Endodermal cell (in vitro differentiated cells): ENCODE measurements at regions not wholly inside any gene's neighbourhood (a gene's known extent, or its start where the extent isn't known, plus 50 kb on each side); places are given as distances from the start of the nearest gene placed in this dataset.

Source experiments
- DNase-seq: peaks from one replicate; pipeline ENCODE4 v3.0.0-alpha.2; 2017
- H3K27ac ChIP-seq: 2 replicates; pipeline ENCODE4 v1.5.1; 2013; ENCODE audit warnings: mild to moderate bottlenecking, low read depth, low read length, moderate library complexity
- H3K27me3 ChIP-seq: 2 replicates; pipeline ENCODE4 v1.6.1; 2013; ENCODE audit warnings: mild to moderate bottlenecking, low read length, moderate library complexity; ENCODE audit not compliant: insufficient read depth, control insufficient read depth, poor library complexity, severe bottlenecking
- H3K36me3 ChIP-seq: 2 replicates; pipeline ENCODE4 v1.7.0; 2013; ENCODE audit warnings: mild to moderate bottlenecking, low read length, moderate library complexity; ENCODE audit not compliant: control insufficient read depth, insufficient read depth
- H3K4me1 ChIP-seq: one replicate; pipeline ENCODE4 v1.7.0; 2013; ENCODE audit warnings: low read length; ENCODE audit not compliant: control insufficient read depth, insufficient read depth
- H3K4me3 ChIP-seq: 2 replicates; pipeline ENCODE4 v1.5.1; 2013; ENCODE audit warnings: mild to moderate bottlenecking, low read length, moderate library complexity
- H3K9ac ChIP-seq: 2 replicates; pipeline ENCODE4 v1.6.1; 2013; ENCODE audit warnings: mild to moderate bottlenecking, low read length, moderate library complexity; ENCODE audit not compliant: poor library complexity, severe bottlenecking; ENCODE audit errors: extremely low read depth
- H3K9me3 ChIP-seq: 2 replicates; pipeline ENCODE4 v1.6.1; 2013; ENCODE audit warnings: mild to moderate bottlenecking, low read length, moderate library complexity; ENCODE audit not compliant: control insufficient read depth
- H3K27ac Mint-ChIP-seq: 2 replicates; pipeline ENCODE4 v1.8.0; 2020; ENCODE audit warnings: mixed read lengths
- H3K27me3 Mint-ChIP-seq: 2 replicates; pipeline ENCODE4 v1.8.0; 2021; ENCODE audit warnings: mild to moderate bottlenecking, mixed read lengths; ENCODE audit not compliant: insufficient read depth
- H3K36me3 Mint-ChIP-seq: 2 replicates; pipeline ENCODE4 v1.8.0; 2020; ENCODE audit warnings: low read depth, mixed read lengths
- H3K4me1 Mint-ChIP-seq: 2 replicates; pipeline ENCODE4 v1.8.0; 2020; ENCODE audit warnings: mixed read lengths
- H3K4me3 Mint-ChIP-seq: 2 replicates; pipeline ENCODE4 v1.8.0; 2020; ENCODE audit warnings: mild to moderate bottlenecking, moderate library complexity, mixed read lengths
- H3K9me3 Mint-ChIP-seq: 2 replicates; pipeline ENCODE4 v1.8.0; 2020; ENCODE audit warnings: mild to moderate bottlenecking, mixed read lengths
- WGBS, 2 experiments: methylation state at CpG; one replicate each; pipeline versions ENCODE4 v1.1.5 to v1.1.7; 2013; ENCODE audit warnings: missing lambda C conversion rate in 2 of 2, mixed read lengths in 1 of 2; ENCODE audit not compliant: insufficient coverage in 1 of 2, insufficient read length in 1 of 2; 5-methylcytosine and 5-hydroxymethylcytosine counted together
- TF ChIP-seq, protein P1 (sequence below): fragments of 200-600 bp; sonication (generic); conservative IDR thresholded peaks from 2 replicates; pipeline ENCODE4 v1.5.0; 2021; ENCODE audit warnings: antibody characterized with exemption, mild to moderate bottlenecking

DNA sequence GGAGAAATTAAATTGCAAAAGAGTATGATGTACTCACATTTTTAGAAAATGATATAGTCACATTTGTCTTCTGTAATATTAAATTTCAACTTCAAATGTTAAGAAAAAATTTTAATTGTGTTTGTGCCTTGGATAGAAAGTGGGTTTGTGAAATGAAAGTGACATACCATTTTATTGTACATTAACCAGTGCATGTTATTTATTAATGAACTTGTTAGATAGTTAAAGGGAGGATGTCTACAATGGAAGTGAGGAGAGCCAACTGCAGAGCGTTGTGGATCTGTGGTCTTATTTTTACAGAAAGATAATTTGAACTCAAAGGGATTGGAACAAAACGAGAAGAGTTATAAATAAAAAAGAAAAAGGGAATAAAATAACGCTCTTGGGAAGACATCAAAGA lies 291.7 kb downstream of the ARL4A start:
- Histone ChIP-seq H3K4me1 (no peaks in the 10 kb centered on the region), H3K27me3 (no peaks in the 10 kb centered on the region), H3K9me3 (no peaks in the 10 kb centered on the region), H3K27ac (no peak overlapping the region), H3K9ac (no peak overlapping the region), H3K4me3 (no peak overlapping the region), H3K36me3 (no peaks in the 10 kb centered on the region)
- H3K27ac Mint-ChIP-seq: no peak overlapping the region
- H3K4me1 Mint-ChIP-seq: no peaks in the 10 kb centered on the region
- H3K27me3 Mint-ChIP-seq: no peaks in the 10 kb centered on the region
- WGBS, 2 experiments: 85 to 86% methylated on average over 1 to 3 of the region's 3 CpGs
- TF ChIP-seq, protein P1, sequence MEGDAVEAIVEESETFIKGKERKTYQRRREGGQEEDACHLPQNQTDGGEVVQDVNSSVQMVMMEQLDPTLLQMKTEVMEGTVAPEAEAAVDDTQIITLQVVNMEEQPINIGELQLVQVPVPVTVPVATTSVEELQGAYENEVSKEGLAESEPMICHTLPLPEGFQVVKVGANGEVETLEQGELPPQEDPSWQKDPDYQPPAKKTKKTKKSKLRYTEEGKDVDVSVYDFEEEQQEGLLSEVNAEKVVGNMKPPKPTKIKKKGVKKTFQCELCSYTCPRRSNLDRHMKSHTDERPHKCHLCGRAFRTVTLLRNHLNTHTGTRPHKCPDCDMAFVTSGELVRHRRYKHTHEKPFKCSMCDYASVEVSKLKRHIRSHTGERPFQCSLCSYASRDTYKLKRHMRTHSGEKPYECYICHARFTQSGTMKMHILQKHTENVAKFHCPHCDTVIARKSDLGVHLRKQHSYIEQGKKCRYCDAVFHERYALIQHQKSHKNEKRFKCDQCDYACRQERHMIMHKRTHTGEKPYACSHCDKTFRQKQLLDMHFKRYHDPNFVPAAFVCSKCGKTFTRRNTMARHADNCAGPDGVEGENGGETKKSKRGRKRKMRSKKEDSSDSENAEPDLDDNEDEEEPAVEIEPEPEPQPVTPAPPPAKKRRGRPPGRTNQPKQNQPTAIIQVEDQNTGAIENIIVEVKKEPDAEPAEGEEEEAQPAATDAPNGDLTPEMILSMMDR: no peak
- no peaks in the 10 kb centered on the region for H3K36me3 Mint-ChIP-seq
- no peak overlapping the region for H3K4me3 Mint-ChIP-seq
- H3K9me3 Mint-ChIP-seq: no peaks in the 10 kb centered on the region
- DNase-seq: no peak

DNA sequence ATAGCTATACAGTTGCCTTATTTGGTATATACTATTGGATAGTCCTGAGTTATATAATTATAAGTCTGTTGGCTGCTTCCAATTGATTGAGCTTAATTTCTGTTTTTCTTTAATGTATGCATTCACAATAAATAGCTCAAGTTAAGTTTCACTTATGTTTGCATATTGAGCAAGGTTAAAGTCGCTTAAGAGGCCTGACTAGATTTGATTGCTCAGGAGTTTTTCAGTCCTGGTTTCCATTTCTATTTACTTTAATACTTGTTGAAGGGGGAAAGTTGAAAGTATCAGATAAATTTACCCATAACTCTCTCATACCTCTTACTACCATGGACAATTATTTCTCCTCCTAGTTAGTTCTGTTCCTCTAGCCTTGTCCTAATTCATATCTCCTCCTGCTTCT lies 294.7 kb downstream of the ARL4A start:
- Mint-ChIP-seq H3K4me3 (no peak overlapping the region), H3K9me3 (no peaks in the 10 kb centered on the region), H3K27me3 (no peaks in the 10 kb centered on the region), H3K27ac (no peak overlapping the region), H3K4me1 (peaks cover 9% of the 10 kb centered on the region), H3K36me3 (no peaks in the 10 kb centered on the region)
- no peaks in the 10 kb centered on the region for H3K9me3 ChIP-seq
- no peak overlapping the region for H3K9ac ChIP-seq
- no peak overlapping the region for H3K27ac ChIP-seq
- TF ChIP-seq, protein P1: no peak
- no peaks in the 10 kb centered on the region for H3K36me3 ChIP-seq
- DNase-seq: no peak
- WGBS, 2 experiments: 100% methylated on average over 1 of the region's 1 CpG; no CpG with 5 or more reads in 1 of the 2 experiments
- H3K4me1 ChIP-seq: no peaks in the 10 kb centered on the region
- no peaks in the 10 kb centered on the region for H3K27me3 ChIP-seq
- H3K4me3 ChIP-seq: no peak overlapping the region

DNA sequence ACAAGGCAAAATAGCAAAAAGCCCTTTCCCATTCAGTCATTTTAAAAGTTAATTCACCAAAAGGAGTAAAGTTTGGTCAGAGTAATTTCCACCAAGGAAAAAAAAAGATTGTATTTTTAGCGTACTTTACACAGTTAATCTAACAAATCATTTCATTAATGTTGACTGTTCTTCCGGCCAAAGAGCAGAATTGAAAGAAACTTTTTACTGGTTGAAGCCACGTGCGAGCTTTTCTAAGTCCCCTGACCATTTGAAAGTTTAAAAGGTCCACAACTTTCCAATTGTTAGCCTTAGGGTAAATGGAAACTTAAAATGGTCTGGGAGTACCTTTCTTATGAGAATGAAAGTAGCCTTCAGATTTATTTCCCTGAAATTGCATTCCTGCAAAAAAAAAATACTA lies 296.7 kb downstream of the ARL4A start:
- H3K36me3 ChIP-seq: no peaks in the 10 kb centered on the region
- Mint-ChIP-seq H3K4me3 (no peak overlapping the region), H3K27me3 (no peaks in the 10 kb centered on the region), H3K4me1 (peaks cover 9% of the 10 kb centered on the region), H3K36me3 (no peaks in the 10 kb centered on the region), H3K9me3 (no peaks in the 10 kb centered on the region), H3K27ac (no peak overlapping the region)
- 80 to 93% methylated on average over 1 to 4 of the region's 4 CpGs for WGBS, 2 experiments
- TF ChIP-seq, protein P1: no peak
- no peaks in the 10 kb centered on the region for H3K4me1 ChIP-seq
- H3K9me3 ChIP-seq: no peaks in the 10 kb centered on the region
- H3K4me3 ChIP-seq: no peak overlapping the region
- no peak overlapping the region for H3K9ac ChIP-seq
- H3K27me3 ChIP-seq: no peaks in the 10 kb centered on the region
- no peak overlapping the region for H3K27ac ChIP-seq
- DNase-seq: no peak
